ENCODE measurements at regions not wholly inside any gene's neighbourhood (a gene's known extent, or its start where the extent isn't known, plus 50 kb on each side); places are given as distances from the start of the nearest gene placed in this dataset.

- no peak for DNase-seq (ENCODE audit: low read depth in 1 of 2, low spot score in 1 of 2)
- in situ Hi-C loops (cut with HindIII; ENCODE audit: low pct_unique_long_range_greater_than_20kb, low sequenced_read_pairs) = no loop called here
- TF ChIP-seq JUND (IDR thresholded peaks at IDR 0.05; ENCODE audit: low read depth) = no peak
These were observed 111.1 kb upstream of the MYCN start for GRCh38 chr2:15829091-15829801.

GRCh38 chr2:15829985-15830384, 110.4 kb upstream of the MYCN start:
- no peak for TF ChIP-seq JUND (IDR thresholded peaks at IDR 0.05; ENCODE audit: low read depth)
- in situ Hi-C loops (cut with HindIII; ENCODE audit: low pct_unique_long_range_greater_than_20kb, low sequenced_read_pairs) = no loop called here
- DNase-seq (ENCODE audit: low read depth in 1 of 2, low spot score in 1 of 2) = no peak

GRCh38 chr2:15830937-15831549, 109.3 kb upstream of the MYCN start:
- no peak for DNase-seq (ENCODE audit: low read depth in 1 of 2, low spot score in 1 of 2)
- no peak for TF ChIP-seq JUND (IDR thresholded peaks at IDR 0.05; ENCODE audit: low read depth)
- in situ Hi-C loops (cut with HindIII; ENCODE audit: low pct_unique_long_range_greater_than_20kb, low sequenced_read_pairs) = no loop called here

- no peak for DNase-seq (ENCODE audit: low read depth in 1 of 2, low spot score in 1 of 2)
- TF ChIP-seq JUND (IDR thresholded peaks at IDR 0.05; ENCODE audit: low read depth) = no peak
- in situ Hi-C loops (cut with HindIII; ENCODE audit: low pct_unique_long_range_greater_than_20kb, low sequenced_read_pairs) = no loop called here
These were observed 108.2 kb upstream of the MYCN start for GRCh38 chr2:15832030-15832709.

GRCh38 chr2:15832849-15833680, 107.3 kb upstream of the MYCN start:
- in situ Hi-C loops (cut with HindIII; ENCODE audit: low pct_unique_long_range_greater_than_20kb, low sequenced_read_pairs) = no loop called here
- DNase-seq (ENCODE audit: low read depth in 1 of 2, low spot score in 1 of 2) = no peak
- no peak for TF ChIP-seq JUND (IDR thresholded peaks at IDR 0.05; ENCODE audit: low read depth)

GRCh38 chr2:15833731-15834130, 106.6 kb upstream of the MYCN start:
- no peak for TF ChIP-seq JUND (IDR thresholded peaks at IDR 0.05; ENCODE audit: low read depth)
- no peak for DNase-seq (ENCODE audit: low read depth in 1 of 2, low spot score in 1 of 2)
- in situ Hi-C loops (cut with HindIII; ENCODE audit: low pct_unique_long_range_greater_than_20kb, low sequenced_read_pairs) = no loop called here

GRCh38 chr2:15834381-15835031, 105.8 kb upstream of the MYCN start:
- in situ Hi-C loops (cut with HindIII; ENCODE audit: low pct_unique_long_range_greater_than_20kb, low sequenced_read_pairs) = no loop called here
- no peak for TF ChIP-seq JUND (IDR thresholded peaks at IDR 0.05; ENCODE audit: low read depth)

GRCh38 chr2:15835991-15836688, 104.2 kb upstream of the MYCN start:
- DNase-seq (ENCODE audit: low read depth in 1 of 2, low spot score in 1 of 2) = no peak
- TF ChIP-seq JUND (IDR thresholded peaks at IDR 0.05; ENCODE audit: low read depth) = no peak
- in situ Hi-C loops (cut with HindIII; ENCODE audit: low pct_unique_long_range_greater_than_20kb, low sequenced_read_pairs) = no loop called here

More at GRCh38 chr2:15834381-15835031, 105.8 kb upstream of the MYCN start:
- DNase-seq (ENCODE audit: low read depth in 1 of 2, low spot score in 1 of 2) = no peak

- no peak for TF ChIP-seq JUND (IDR thresholded peaks at IDR 0.05; ENCODE audit: low read depth)
- in situ Hi-C loops (cut with HindIII; ENCODE audit: low pct_unique_long_range_greater_than_20kb, low sequenced_read_pairs) = no loop called here
- no peak for DNase-seq (ENCODE audit: low read depth in 1 of 2, low spot score in 1 of 2)
These were observed 103.4 kb upstream of the MYCN start for GRCh38 chr2:15836689-15837610.

- no peak for DNase-seq (ENCODE audit: low read depth in 1 of 2, low spot score in 1 of 2)
- in situ Hi-C loops (cut with HindIII; ENCODE audit: low pct_unique_long_range_greater_than_20kb, low sequenced_read_pairs) = no loop called here
- no peak for TF ChIP-seq JUND (IDR thresholded peaks at IDR 0.05; ENCODE audit: low read depth)
These were observed 101.8 kb upstream of the MYCN start for GRCh38 chr2:15838481-15839090.

Data from T47D (cell line).